Mucosa of rectum (tissue), 2 donors: ENCODE measurements at regions not wholly inside any gene's neighbourhood (a gene's known extent, or its start where the extent isn't known, plus 50 kb on each side); places are given as distances from the start of the nearest gene placed in this dataset.

Experiments used
- H3K27ac ChIP-seq, 2 donors: one replicate each; pipeline ENCODE4 v1.7.0; 2013; ENCODE audit warnings: inconsistent platforms in 2 of 2, low read depth in 2 of 2, low read length in 2 of 2
- H3K27me3 ChIP-seq, 2 donors: one replicate each; pipeline ENCODE4 v1.7.0; 2013; ENCODE audit warnings: low read length in 2 of 2; ENCODE audit not compliant: control insufficient read depth in 2 of 2, insufficient read depth in 2 of 2
- H3K36me3 ChIP-seq, 2 donors: one replicate each; pipeline ENCODE4 v1.7.0; 2013; ENCODE audit warnings: low read length in 2 of 2; ENCODE audit not compliant: control insufficient read depth in 2 of 2, insufficient read depth in 2 of 2
- H3K4me1 ChIP-seq, 2 donors: one replicate each; pipeline ENCODE4 v1.7.0; 2013; ENCODE audit warnings: low read length in 2 of 2, mild to moderate bottlenecking in 1 of 2; ENCODE audit not compliant: control insufficient read depth in 2 of 2, insufficient read depth in 2 of 2
- H3K4me3 ChIP-seq, 2 donors: one replicate each; pipeline ENCODE4 v1.7.0; 2013; ENCODE audit warnings: low read length in 2 of 2
- H3K9ac ChIP-seq, 2 donors: one replicate each; pipeline ENCODE4 v1.7.0; 2013; ENCODE audit warnings: low read length in 2 of 2, low read depth in 1 of 2, mild to moderate bottlenecking in 1 of 2
- H3K9me3 ChIP-seq, 2 donors: one replicate each; pipeline ENCODE4 v1.7.0; 2013; ENCODE audit warnings: low read length in 2 of 2; ENCODE audit not compliant: control insufficient read depth in 2 of 2
- donor health status: healthy.
- donor health status: Normal muscosa, but diverticular disease.

GRCh38 chr12:24565300-24565699 is 383.6 kb downstream of the BCAT1 start:
- H3K9ac ChIP-seq: no peak overlapping the region
- peaks cover 0 to 6% of the 10 kb centered on the region in 2 donors for H3K4me1 ChIP-seq
- no peaks in the 10 kb centered on the region for H3K9me3 ChIP-seq
- H3K4me3 ChIP-seq: no peak overlapping the region
- no peak overlapping the region for H3K27ac ChIP-seq
- no peaks in the 10 kb centered on the region for H3K36me3 ChIP-seq
- peaks cover 9 to 17% of the 10 kb centered on the region in 2 donors for H3K27me3 ChIP-seq

- Histone ChIP-seq H3K27ac (no peak overlapping the region), H3K4me3 (peak overlapping the region; percentile 69 to 75), H3K4me1 (peaks cover 0 to 6% of the 10 kb centered on the region in 2 donors), H3K9me3 (no peaks in the 10 kb centered on the region), H3K27me3 (peaks cover 9 to 17% of the 10 kb centered on the region in 2 donors), H3K9ac (peak overlapping the region in 1 of 2 donors; percentile 42), H3K36me3 (no peaks in the 10 kb centered on the region)
Measured at GRCh38 chr12:24562771-24563431, 386.0 kb downstream of the BCAT1 start.

GRCh38 chr12:24561882-24562770 is 386.8 kb downstream of the BCAT1 start:
- peaks cover 0 to 6% of the 10 kb centered on the region in 2 donors for H3K4me1 ChIP-seq
- no peaks in the 10 kb centered on the region for H3K36me3 ChIP-seq
- peak overlapping the region; percentile 62 to 70 for H3K27ac ChIP-seq
- H3K9ac ChIP-seq: peak overlapping the region; percentile 58 to 75
- peaks cover 9 to 17% of the 10 kb centered on the region in 2 donors for H3K27me3 ChIP-seq
- H3K4me3 ChIP-seq: peak overlapping the region; percentile 69 to 75
- no peaks in the 10 kb centered on the region for H3K9me3 ChIP-seq

- no peaks in the 10 kb centered on the region for H3K9me3 ChIP-seq
- H3K4me3 ChIP-seq: peak overlapping the region; percentile 69 to 75
- H3K9ac ChIP-seq: peak overlapping the region; percentile 58 to 75
- no peaks in the 10 kb centered on the region for H3K36me3 ChIP-seq
- peaks cover 9 to 17% of the 10 kb centered on the region in 2 donors for H3K27me3 ChIP-seq
- peak overlapping the region; percentile 62 to 70 for H3K27ac ChIP-seq
- H3K4me1 ChIP-seq: peaks cover 0 to 6% of the 10 kb centered on the region in 2 donors
Measured at GRCh38 chr12:24561411-24561871, 387.5 kb downstream of the BCAT1 start.

GRCh38 chr12:24560831-24561271 is 388.1 kb downstream of the BCAT1 start:
- H3K27ac ChIP-seq: peak overlapping the region; percentile 43 to 62
- peaks cover 9 to 17% of the 10 kb centered on the region in 2 donors for H3K27me3 ChIP-seq
- H3K9ac ChIP-seq: peak overlapping the region; percentile 6 to 35
- H3K36me3 ChIP-seq: no peaks in the 10 kb centered on the region
- H3K4me1 ChIP-seq: peaks cover 0 to 6% of the 10 kb centered on the region in 2 donors
- no peaks in the 10 kb centered on the region for H3K9me3 ChIP-seq
- H3K4me3 ChIP-seq: peak overlapping the region; percentile 69 to 75

GRCh38 chr12:24560192-24560775 is 388.6 kb downstream of the BCAT1 start:
- no peaks in the 10 kb centered on the region for H3K9me3 ChIP-seq
- no peaks in the 10 kb centered on the region for H3K36me3 ChIP-seq
- H3K27ac ChIP-seq: peak overlapping the region; percentile 43 to 62
- H3K4me1 ChIP-seq: peaks cover 0 to 6% of the 10 kb centered on the region in 2 donors
- no peak overlapping the region for H3K9ac ChIP-seq
- H3K27me3 ChIP-seq: peaks cover 9 to 16% of the 10 kb centered on the region in 2 donors
- no peak overlapping the region for H3K4me3 ChIP-seq

GRCh38 chr12:24557738-24558137 is 391.2 kb downstream of the BCAT1 start:
- no peak overlapping the region for H3K4me3 ChIP-seq
- peaks cover 3 to 6% of the 10 kb centered on the region in 2 donors for H3K27me3 ChIP-seq
- no peaks in the 10 kb centered on the region for H3K9me3 ChIP-seq
- H3K4me1 ChIP-seq: no peaks in the 10 kb centered on the region
- H3K36me3 ChIP-seq: no peaks in the 10 kb centered on the region
- H3K9ac ChIP-seq: no peak overlapping the region
- no peak overlapping the region for H3K27ac ChIP-seq

GRCh38 chr12:24555730-24556129 is 393.2 kb downstream of the BCAT1 start:
- H3K9me3 ChIP-seq: no peaks in the 10 kb centered on the region
- no peak overlapping the region for H3K27ac ChIP-seq
- no peaks in the 10 kb centered on the region for H3K4me1 ChIP-seq
- no peaks in the 10 kb centered on the region for H3K36me3 ChIP-seq
- H3K4me3 ChIP-seq: no peak overlapping the region
- H3K27me3 ChIP-seq: peaks cover 0 to under 1% of the 10 kb centered on the region in 2 donors
- no peak overlapping the region for H3K9ac ChIP-seq

- Histone ChIP-seq H3K4me1 (no peaks in the 10 kb centered on the region), H3K9me3 (no peaks in the 10 kb centered on the region)
Measured at GRCh38 chr12:24554612-24555295, 394.1 kb downstream of the BCAT1 start.

More at GRCh38 chr12:24554612-24555295, 394.1 kb downstream of the BCAT1 start:
- H3K4me3 ChIP-seq: no peak overlapping the region
- no peak overlapping the region for H3K9ac ChIP-seq
- H3K27ac ChIP-seq: no peak overlapping the region
- H3K27me3 ChIP-seq: no peaks in the 10 kb centered on the region
- no peaks in the 10 kb centered on the region for H3K36me3 ChIP-seq
